Endothelial cell of umbilical vein (primary cell): ENCODE measurements at regions not wholly inside any gene's neighbourhood (a gene's known extent, or its start where the extent isn't known, plus 50 kb on each side); places are given as distances from the start of the nearest gene placed in this dataset.

Experiments used
- BruUV-seq: library from RNA; stranded (reverse); fragments of 400-500 nt; replicated peaks from 2 replicates; lab custom pipeline; 2021; lab: Mats Ljungman, UMichigan
- CTCF ChIA-PET: fragments of 300-600, 350-600 bp; sonication (Branson Sonifier 250); formaldehyde crosslinking; loops from one replicate; lab custom pipeline; 2021; ENCODE audit warnings: antibody characterized with exemption, inconsistent platforms; lab: Charles Lee
- POLR2A ChIA-PET: fragments of 300-600, 350-600 bp; sonication (Branson Sonifier 250); formaldehyde crosslinking; loops from one replicate; lab custom pipeline; 2021; ENCODE audit warnings: antibody characterized with exemption, inconsistent platforms; lab: Charles Lee
- DNase-seq: peaks from one replicate; pipeline ENCODE4 v3.0.0-alpha.2; 2011; ENCODE audit warnings: low read depth, low spot score
- FAIRE-seq: peaks from 2 replicates; lab custom pipeline; 2011; peaks lifted over from hg19 to GRCh38; lab: Jason Lieb, UNC
- H2AFZ ChIP-seq: 2 replicates; pipeline ENCODE4 v1.6.0; 2012; ENCODE audit warnings: low read depth, low read length, control low read depth, inconsistent platforms
- H3K27ac ChIP-seq: 2 replicates; pipeline ENCODE4 v1.5.1; 2011; ENCODE audit warnings: low read depth, mild to moderate bottlenecking, control low read depth, low read length, moderate library complexity; ENCODE audit not compliant: insufficient read depth
- H3K27me3 ChIP-seq, 2 experiments: 2 replicates each; pipeline versions ENCODE4 v1.6.0 to v1.6.1; 2011; ENCODE audit warnings: low read length in 2 of 2, mixed read lengths in 1 of 2; ENCODE audit not compliant: control insufficient read depth in 2 of 2, insufficient read depth in 2 of 2
- H3K36me3 ChIP-seq, 2 experiments: 2 replicates in 1 of 2; 3 replicates in 1 of 2; pipeline ENCODE4 v1.5.1; 2011; ENCODE audit warnings: low read length in 2 of 2, mild to moderate bottlenecking in 1 of 2, moderate library complexity in 1 of 2; ENCODE audit not compliant: control insufficient read depth in 2 of 2, insufficient read depth in 2 of 2; ENCODE audit errors: extremely low read depth in 1 of 2
- H3K4me1 ChIP-seq: 3 replicates; pipeline ENCODE4 v1.5.1; 2011; ENCODE audit warnings: mild to moderate bottlenecking, low read length; ENCODE audit not compliant: control insufficient read depth, insufficient read depth; ENCODE audit errors: extremely low read depth
- H3K4me2 ChIP-seq: 2 replicates; pipeline ENCODE4 v1.6.1; 2011; ENCODE audit warnings: low read length, control low read depth, mixed read lengths; ENCODE audit not compliant: insufficient read depth
- H3K4me3 ChIP-seq, 3 experiments: fragments of 200-600 bp in 1 of 3; sonication (generic), shearing (Covaris generic) in 1 of 3; replicated peaks in 1 of 3; 2 replicates each; pipeline ENCODE4 v1.5.1; 2011 to 2016; ENCODE audit warnings: control low read depth in 3 of 3, low read length in 3 of 3, mild to moderate bottlenecking in 2 of 3, inconsistent platforms in 1 of 3, low read depth in 1 of 3, moderate library complexity in 1 of 3; ENCODE audit not compliant: insufficient read depth in 1 of 3
- H3K79me2 ChIP-seq: 2 replicates; pipeline ENCODE4 v1.6.0; 2012; ENCODE audit warnings: low read length, inconsistent platforms; ENCODE audit not compliant: control insufficient read depth, insufficient read depth
- H3K9ac ChIP-seq: replicated peaks from 2 replicates; pipeline ENCODE3; 2011; ENCODE audit warnings: low read length, control low read depth; ENCODE audit not compliant: insufficient read depth; ENCODE audit errors: extremely low read depth
- H3K9me1 ChIP-seq: replicated peaks from 3 replicates; pipeline ENCODE4 v1.6.0; 2011; ENCODE audit warnings: mild to moderate bottlenecking, low read length; ENCODE audit not compliant: control insufficient read depth, insufficient read depth; ENCODE audit errors: extremely low read depth
- H3K9me3 ChIP-seq: replicated peaks from 2 replicates; pipeline ENCODE4 v1.5.1; 2012; ENCODE audit warnings: low read length, inconsistent platforms; ENCODE audit not compliant: control insufficient read depth, insufficient read depth
- H4K20me1 ChIP-seq: replicated peaks from 2 replicates; pipeline ENCODE3; 2011; ENCODE audit warnings: mild to moderate bottlenecking, low read length; ENCODE audit not compliant: control insufficient read depth, insufficient read depth; ENCODE audit errors: extremely low read depth
- EZH2 ChIP-seq: IDR thresholded peaks from 2 replicates; pipeline ENCODE4 v1.6.1; 2012; ENCODE audit warnings: borderline replicate concordance, low read depth, mild to moderate bottlenecking, moderate library complexity, low read length, inconsistent platforms; ENCODE audit not compliant: severe bottlenecking
- FOS ChIP-seq: IDR thresholded peaks from 2 replicates; pipeline ENCODE4 v1.6.1; 2011; ENCODE audit warnings: mild to moderate bottlenecking, low read length, moderate library complexity, borderline replicate concordance; ENCODE audit not compliant: insufficient read depth
- GATA2 ChIP-seq: IDR thresholded peaks from 2 replicates; pipeline ENCODE4 v1.7.0; 2011; ENCODE audit warnings: low read depth, mild to moderate bottlenecking, moderate library complexity, mixed read lengths, low read length; ENCODE audit not compliant: insufficient read length, insufficient read depth
- JUN ChIP-seq: IDR thresholded peaks from 2 replicates; pipeline ENCODE4 v1.6.1; 2011; ENCODE audit warnings: borderline replicate concordance, low read depth; ENCODE audit not compliant: insufficient read length, insufficient read depth
- MAX ChIP-seq: IDR thresholded peaks from 2 replicates; pipeline ENCODE4 v1.6.1; 2011; ENCODE audit not compliant: insufficient read depth, insufficient read length
- MYC ChIP-seq: IDR thresholded peaks from one replicate; pipeline ENCODE4 v1.6.1; 2011; ENCODE audit warnings: mild to moderate bottlenecking, low read depth, low read length
- POLR2A ChIP-seq: IDR thresholded peaks from 2 replicates; pipeline ENCODE4 v1.6.1; 2012; ENCODE audit warnings: low read depth, mild to moderate bottlenecking, control low read depth, low read length
- POLR2AphosphoS5 ChIP-seq: IDR thresholded peaks from 2 replicates; pipeline ENCODE4 v1.6.1; 2012; ENCODE audit warnings: low read depth, mild to moderate bottlenecking, control low read depth, low read length, moderate library complexity; ENCODE audit not compliant: insufficient read depth
- dilution Hi-C: fragments of 300-500 bp; cut with MboI; formaldehyde crosslinking; loops from one replicate; pipeline ENCODE4 v1.15.0; 2019; ENCODE audit warnings: low sequenced_read_pairs; ENCODE audit not compliant: extremely low pct_ligation_motif_present
- intact Hi-C: fragments of 100-400 bp; cut with micrococcal nuclease; formaldehyde crosslinking; loops from one replicate; pipeline ENCODE4 v1.10.0; 2022
- TF ChIP-seq, protein P1 (sequence below), 2 donors: IDR thresholded peaks; 1 replicate in 1 of 2; 2 replicates in 1 of 2; pipeline ENCODE4 v1.5.1; 2011; ENCODE audit warnings: low read length in 2 of 2, mild to moderate bottlenecking in 2 of 2, moderate library complexity in 2 of 2, control low read depth in 1 of 2, inconsistent platforms in 1 of 2, low read depth in 1 of 2; ENCODE audit not compliant: insufficient read depth in 1 of 2; ENCODE audit errors: extremely low read depth in 1 of 2

DNA sequence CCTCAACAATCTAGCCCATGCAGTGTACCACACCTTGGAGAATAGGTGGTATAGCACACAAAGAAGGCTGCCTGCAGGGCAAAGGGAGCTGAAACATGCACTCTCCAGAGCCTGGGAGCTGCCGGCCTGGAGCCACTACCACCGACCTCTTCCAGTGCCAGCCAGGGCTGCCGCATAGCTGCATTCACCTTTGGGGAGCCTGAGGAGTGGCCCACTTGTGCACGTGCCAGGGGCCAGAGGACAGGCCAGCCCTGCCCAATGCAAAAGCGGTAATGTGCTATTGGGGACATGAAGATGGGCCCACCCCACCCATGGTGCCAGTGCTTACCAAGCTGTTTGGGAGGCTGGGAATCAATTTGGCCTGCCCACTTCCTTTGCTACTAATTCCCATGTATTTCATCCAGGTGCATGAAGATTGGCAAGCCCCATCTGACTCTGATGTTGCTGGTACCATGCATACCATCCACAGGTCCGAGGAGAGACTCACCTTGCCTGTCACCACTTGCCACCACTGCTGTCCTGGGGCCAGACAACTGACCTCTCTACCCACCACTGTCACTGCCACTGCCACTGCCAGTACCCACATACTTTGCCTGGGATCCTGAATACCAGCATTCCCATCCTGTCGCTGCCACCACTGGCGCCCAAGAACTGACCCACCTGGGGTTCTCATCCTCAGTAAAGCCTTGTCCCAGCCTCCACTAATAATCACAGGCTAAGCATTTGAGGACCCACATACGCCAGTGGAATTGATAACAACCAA is 506.9 kb downstream of the MAGEB5 start:
- ChIA-PET POLR2A (no interaction called here), CTCF (no interaction called here)
- no peaks in the 10 kb centered on the region for H3K9me1 ChIP-seq
- intact Hi-C loops, result no loop called here
- no peaks in the 10 kb centered on the region for H3K79me2 ChIP-seq
- H3K4me1 ChIP-seq, result no peaks in the 10 kb centered on the region
- no peak overlapping the region for H3K27ac ChIP-seq
- H3K9me3 ChIP-seq, result no peaks in the 10 kb centered on the region
- dilution Hi-C loops, result no loop called here
- no peaks in the 10 kb centered on the region for H3K27me3 ChIP-seq
- TF ChIP-seq MYC (no peak), MAX (no peak), POLR2AphosphoS5 (no peak), GATA2 (no peak), POLR2A (no peak), JUN (no peak), FOS (no peak)
- H3K4me3 ChIP-seq, result no peak overlapping the region
- no peak overlapping the region for H3K4me2 ChIP-seq
- no TSS peak for BruUV-seq
- no peaks in the 10 kb centered on the region for H3K36me3 ChIP-seq
- H4K20me1 ChIP-seq, result no peaks in the 10 kb centered on the region
- no peak overlapping the region for H2AFZ ChIP-seq
- H3K9ac ChIP-seq, result no peak overlapping the region
- no peak for FAIRE-seq
- DNase-seq, result no peak

DNA sequence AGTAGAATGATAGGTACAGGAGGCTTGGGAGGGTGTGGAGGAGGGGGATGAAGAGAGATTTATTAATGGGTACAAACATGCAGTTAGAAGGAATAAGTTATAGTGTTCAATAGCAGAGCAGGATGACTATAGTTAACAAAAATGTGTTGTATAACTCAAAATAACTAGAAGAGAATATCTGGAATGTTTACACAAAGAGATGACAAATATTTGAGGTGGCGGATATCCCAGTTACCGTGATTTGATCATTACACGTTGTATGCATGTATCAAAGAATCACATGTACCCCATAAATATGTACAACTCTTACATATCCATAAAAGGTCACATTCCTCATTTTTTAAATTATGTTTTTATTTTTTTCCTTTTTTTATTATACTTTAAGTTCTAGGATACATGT is 456.6 kb downstream of the MAGEB5 start:
- CTCF ChIA-PET, result interaction anchor here (0.6 kb wide), 1 partner anchor 300 kb away, joined by 4 read pairs; no protein-coding TSS in a partner anchor

More for the DNA sequence above, 456.6 kb downstream of the MAGEB5 start:
- H3K27me3 ChIP-seq, result no peaks in the 10 kb centered on the region
- H3K9ac ChIP-seq, result no peak overlapping the region
- no peaks in the 10 kb centered on the region for H3K79me2 ChIP-seq
- no peaks in the 10 kb centered on the region for H3K4me1 ChIP-seq
- H3K4me3 ChIP-seq, result no peak overlapping the region
- H3K4me2 ChIP-seq, result no peak overlapping the region
- dilution Hi-C loops, result no loop called here
- H3K9me1 ChIP-seq, result no peaks in the 10 kb centered on the region
- FAIRE-seq (no peak), DNase-seq (no peak)
- no peaks in the 10 kb centered on the region for H3K9me3 ChIP-seq
- BruUV-seq, result no TSS peak
- intact Hi-C loops, result no loop called here
- H2AFZ ChIP-seq, result no peak overlapping the region
- no peak for TF ChIP-seq JUN
- no peak for TF ChIP-seq MAX
- no peak for TF ChIP-seq POLR2A
- TF ChIP-seq EZH2, result no peak
- TF ChIP-seq GATA2, result no peak
- TF ChIP-seq, protein P1, sequence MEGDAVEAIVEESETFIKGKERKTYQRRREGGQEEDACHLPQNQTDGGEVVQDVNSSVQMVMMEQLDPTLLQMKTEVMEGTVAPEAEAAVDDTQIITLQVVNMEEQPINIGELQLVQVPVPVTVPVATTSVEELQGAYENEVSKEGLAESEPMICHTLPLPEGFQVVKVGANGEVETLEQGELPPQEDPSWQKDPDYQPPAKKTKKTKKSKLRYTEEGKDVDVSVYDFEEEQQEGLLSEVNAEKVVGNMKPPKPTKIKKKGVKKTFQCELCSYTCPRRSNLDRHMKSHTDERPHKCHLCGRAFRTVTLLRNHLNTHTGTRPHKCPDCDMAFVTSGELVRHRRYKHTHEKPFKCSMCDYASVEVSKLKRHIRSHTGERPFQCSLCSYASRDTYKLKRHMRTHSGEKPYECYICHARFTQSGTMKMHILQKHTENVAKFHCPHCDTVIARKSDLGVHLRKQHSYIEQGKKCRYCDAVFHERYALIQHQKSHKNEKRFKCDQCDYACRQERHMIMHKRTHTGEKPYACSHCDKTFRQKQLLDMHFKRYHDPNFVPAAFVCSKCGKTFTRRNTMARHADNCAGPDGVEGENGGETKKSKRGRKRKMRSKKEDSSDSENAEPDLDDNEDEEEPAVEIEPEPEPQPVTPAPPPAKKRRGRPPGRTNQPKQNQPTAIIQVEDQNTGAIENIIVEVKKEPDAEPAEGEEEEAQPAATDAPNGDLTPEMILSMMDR (IDR thresholded peaks at IDR 0.05; ENCODE audit: extremely low read depth in 1 of 2, insufficient read depth in 1 of 2, low read depth in 1 of 2, low read length in 2 of 2), result no peak
- no peak for TF ChIP-seq MYC
- no peak for TF ChIP-seq FOS
- no peak overlapping the region for H3K27ac ChIP-seq
- H3K36me3 ChIP-seq, result no peaks in the 10 kb centered on the region
- POLR2A ChIA-PET, result no interaction called here
- no peaks in the 10 kb centered on the region for H4K20me1 ChIP-seq
